RWPE2 (cell line): ENCODE measurements at regions not wholly inside any gene's neighbourhood (a gene's known extent, or its start where the extent isn't known, plus 50 kb on each side); places are given as distances from the start of the nearest gene placed in this dataset.

ENCODE experiments used
- ATAC-seq: fragments of 200-7000 bp; cut with Tn5 transposase; 3 replicates; pipeline ENCODE4 v1.9.1; 2021; ENCODE audit warnings: low read depth
- DNase-seq: peaks from one replicate; pipeline ENCODE4 v3.0.0-alpha.2; 2020; ENCODE audit warnings: low spot score
- H3K27ac ChIP-seq: fragments of 450-650 bp; 2 replicates; pipeline ENCODE4 v1.5.1; 2017; ENCODE audit warnings: mild to moderate bottlenecking; ENCODE audit not compliant: poor library complexity, severe bottlenecking
- H3K27me3 ChIP-seq: fragments of 250-450 bp; sonication (Bioruptor Pico); 2 replicates; pipeline ENCODE4 v1.5.1; 2021; ENCODE audit warnings: mild to moderate bottlenecking, moderate library complexity; ENCODE audit not compliant: insufficient read depth, poor library complexity, severe bottlenecking
- H3K36me3 ChIP-seq: fragments of 250-450 bp; sonication (Bioruptor Pico); 2 replicates; pipeline ENCODE4 v1.5.1; 2020; ENCODE audit warnings: low read depth, mild to moderate bottlenecking, moderate library complexity
- H3K4me1 ChIP-seq: fragments of 250-450 bp; sonication (Bioruptor Pico); 2 replicates; pipeline ENCODE4 v1.5.1; 2021; ENCODE audit warnings: mild to moderate bottlenecking, moderate library complexity; ENCODE audit not compliant: insufficient read depth, poor library complexity, severe bottlenecking
- H3K4me3 ChIP-seq: fragments of 250-450 bp; sonication (Bioruptor Pico); 2 replicates; pipeline ENCODE4 v1.5.1; 2021; ENCODE audit warnings: mild to moderate bottlenecking, moderate library complexity; ENCODE audit not compliant: severe bottlenecking
- H3K9me3 ChIP-seq: fragments of 250-450 bp; sonication (Bioruptor Pico); 2 replicates; pipeline ENCODE4 v1.5.1; 2021; ENCODE audit warnings: mild to moderate bottlenecking, moderate library complexity; ENCODE audit not compliant: severe bottlenecking
- TF ChIP-seq, protein P1 (sequence below): fragments of 450-650 bp; IDR thresholded peaks from one replicate; pipeline ENCODE4 v1.5.1; 2017; ENCODE audit warnings: mild to moderate bottlenecking, moderate library complexity; ENCODE audit not compliant: poor library complexity, severe bottlenecking

DNA sequence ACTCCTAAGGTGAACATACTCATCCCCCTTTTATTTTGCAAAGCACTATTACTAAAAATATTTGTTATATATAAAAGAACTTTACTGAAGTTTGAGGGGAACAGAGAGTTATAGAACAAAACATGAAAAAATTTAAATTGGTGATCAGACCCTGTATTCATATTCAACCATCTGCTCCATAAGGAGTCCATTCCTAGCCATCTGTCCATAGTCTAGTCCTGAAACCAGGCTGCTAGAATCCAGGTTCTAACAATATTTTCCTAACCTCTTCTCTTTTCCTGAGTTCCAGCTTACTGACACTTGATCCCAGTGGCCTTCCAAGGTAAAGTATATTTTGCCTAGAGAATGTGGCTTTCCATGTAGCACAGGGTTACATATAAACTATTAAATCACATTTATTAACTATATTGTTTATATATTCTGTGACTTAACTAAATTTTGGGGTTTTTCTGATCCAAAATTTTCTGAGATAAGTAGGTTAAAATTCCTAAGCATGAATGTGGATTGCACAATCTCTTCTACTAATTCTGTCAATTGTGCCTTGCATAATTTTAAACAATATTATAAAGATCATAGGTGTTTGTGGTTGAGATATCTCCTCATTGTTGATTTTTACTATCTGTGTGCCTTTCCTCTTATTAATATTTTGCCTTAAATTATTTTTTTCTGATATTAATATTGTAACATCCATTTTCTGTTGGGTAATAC lies 137.6 kb upstream of the MAGI2 start:
- no peak for ATAC-seq
- no peak overlapping the region for H3K27ac ChIP-seq
- no peak for DNase-seq
- no peak overlapping the region for H3K4me3 ChIP-seq
- H3K36me3 ChIP-seq = no peaks in the 10 kb centered on the region
- TF ChIP-seq, protein P1, sequence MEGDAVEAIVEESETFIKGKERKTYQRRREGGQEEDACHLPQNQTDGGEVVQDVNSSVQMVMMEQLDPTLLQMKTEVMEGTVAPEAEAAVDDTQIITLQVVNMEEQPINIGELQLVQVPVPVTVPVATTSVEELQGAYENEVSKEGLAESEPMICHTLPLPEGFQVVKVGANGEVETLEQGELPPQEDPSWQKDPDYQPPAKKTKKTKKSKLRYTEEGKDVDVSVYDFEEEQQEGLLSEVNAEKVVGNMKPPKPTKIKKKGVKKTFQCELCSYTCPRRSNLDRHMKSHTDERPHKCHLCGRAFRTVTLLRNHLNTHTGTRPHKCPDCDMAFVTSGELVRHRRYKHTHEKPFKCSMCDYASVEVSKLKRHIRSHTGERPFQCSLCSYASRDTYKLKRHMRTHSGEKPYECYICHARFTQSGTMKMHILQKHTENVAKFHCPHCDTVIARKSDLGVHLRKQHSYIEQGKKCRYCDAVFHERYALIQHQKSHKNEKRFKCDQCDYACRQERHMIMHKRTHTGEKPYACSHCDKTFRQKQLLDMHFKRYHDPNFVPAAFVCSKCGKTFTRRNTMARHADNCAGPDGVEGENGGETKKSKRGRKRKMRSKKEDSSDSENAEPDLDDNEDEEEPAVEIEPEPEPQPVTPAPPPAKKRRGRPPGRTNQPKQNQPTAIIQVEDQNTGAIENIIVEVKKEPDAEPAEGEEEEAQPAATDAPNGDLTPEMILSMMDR = no peak
- no peaks in the 10 kb centered on the region for H3K27me3 ChIP-seq
- H3K9me3 ChIP-seq = no peaks in the 10 kb centered on the region
- H3K4me1 ChIP-seq = no peaks in the 10 kb centered on the region

DNA sequence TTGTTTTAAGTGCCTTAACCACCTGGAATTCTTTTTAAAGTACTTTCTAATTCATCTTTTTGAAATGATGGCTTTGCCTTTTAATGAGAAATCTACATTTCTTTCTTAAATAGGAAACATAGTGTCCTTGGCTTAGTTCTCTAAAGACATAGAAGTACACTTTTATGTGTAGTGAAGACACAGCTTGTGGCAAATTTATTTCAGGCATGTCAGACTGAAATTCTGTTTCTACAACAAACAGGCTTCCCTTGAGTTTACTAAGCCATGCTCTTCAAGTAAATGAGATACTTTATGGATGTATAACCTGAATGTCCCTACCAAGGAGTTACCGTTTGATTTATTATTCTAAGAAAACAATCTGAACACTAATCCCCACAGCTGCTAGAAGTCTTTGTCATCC lies 136.9 kb upstream of the MAGI2 start:
- Histone ChIP-seq H3K27me3 (no peaks in the 10 kb centered on the region), H3K27ac (no peak overlapping the region), H3K9me3 (no peaks in the 10 kb centered on the region), H3K4me1 (no peaks in the 10 kb centered on the region), H3K4me3 (no peak overlapping the region), H3K36me3 (no peaks in the 10 kb centered on the region)
- TF ChIP-seq, protein P1 = no peak
- DNase-seq = no peak
- no peak for ATAC-seq

DNA sequence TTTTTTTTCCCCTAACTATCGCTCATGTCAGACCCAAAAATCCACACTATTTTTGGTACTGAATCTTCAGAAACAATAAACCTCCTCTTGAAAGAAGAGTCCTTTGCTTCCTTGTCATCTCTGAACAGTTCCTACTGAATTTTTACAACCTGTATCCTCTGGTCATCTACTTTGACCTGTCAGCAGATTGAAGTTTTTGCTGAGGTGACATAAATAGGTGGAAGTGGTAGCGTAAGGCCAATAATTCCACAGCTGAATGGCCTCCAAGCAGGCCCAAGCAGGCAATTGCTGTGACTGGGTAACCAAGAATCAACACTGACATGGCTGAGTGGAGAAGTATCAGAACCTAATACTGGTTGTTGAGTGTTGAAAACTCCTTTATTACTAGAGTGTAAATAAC lies 117.4 kb upstream of the MAGI2 start:
- DNase-seq (no peak), ATAC-seq (no peak)
- Histone ChIP-seq H3K27me3 (no peaks in the 10 kb centered on the region), H3K4me3 (no peak overlapping the region), H3K4me1 (no peaks in the 10 kb centered on the region), H3K9me3 (no peaks in the 10 kb centered on the region), H3K27ac (no peak overlapping the region), H3K36me3 (no peaks in the 10 kb centered on the region)
- TF ChIP-seq, protein P1 = no peak

DNA sequence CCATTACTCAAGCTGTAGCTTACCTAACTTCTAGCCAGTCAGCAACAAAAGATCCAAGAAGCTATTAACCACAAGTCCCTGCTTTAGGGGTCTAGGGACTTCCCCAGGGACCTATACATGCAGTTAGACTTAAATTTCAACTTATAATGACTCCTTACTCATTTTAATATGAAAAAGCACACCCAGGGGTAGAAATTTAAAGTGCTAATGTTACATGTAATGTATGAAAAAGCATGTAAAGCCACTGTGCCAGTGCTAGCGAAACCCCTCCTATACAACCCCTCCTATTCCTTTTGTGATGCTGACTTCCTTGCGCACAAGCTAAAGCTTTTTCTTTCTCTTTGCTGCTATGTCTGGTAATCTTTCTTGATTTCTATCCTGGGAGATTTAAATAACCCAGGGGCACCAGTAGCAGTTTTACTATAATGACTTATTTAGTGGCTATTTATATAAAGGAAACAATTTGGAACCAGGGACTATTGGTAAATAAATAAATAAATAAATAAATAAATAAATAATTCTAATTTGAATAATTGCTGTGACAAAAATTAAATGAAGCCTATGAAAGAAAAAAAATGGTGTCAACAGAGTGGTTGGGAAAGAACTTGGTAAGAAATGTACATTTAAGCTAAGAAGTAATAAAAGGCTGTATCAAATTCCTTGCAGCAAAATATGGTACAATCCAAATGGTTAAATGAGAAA lies 110.5 kb upstream of the MAGI2 start:
- TF ChIP-seq, protein P1 = no peak
- H3K27ac ChIP-seq = no peak overlapping the region
- H3K36me3 ChIP-seq = no peaks in the 10 kb centered on the region
- ATAC-seq (no peak), DNase-seq (no peak)
- no peak overlapping the region for H3K4me3 ChIP-seq
- H3K9me3 ChIP-seq = no peaks in the 10 kb centered on the region
- H3K27me3 ChIP-seq = no peaks in the 10 kb centered on the region
- no peaks in the 10 kb centered on the region for H3K4me1 ChIP-seq

DNA sequence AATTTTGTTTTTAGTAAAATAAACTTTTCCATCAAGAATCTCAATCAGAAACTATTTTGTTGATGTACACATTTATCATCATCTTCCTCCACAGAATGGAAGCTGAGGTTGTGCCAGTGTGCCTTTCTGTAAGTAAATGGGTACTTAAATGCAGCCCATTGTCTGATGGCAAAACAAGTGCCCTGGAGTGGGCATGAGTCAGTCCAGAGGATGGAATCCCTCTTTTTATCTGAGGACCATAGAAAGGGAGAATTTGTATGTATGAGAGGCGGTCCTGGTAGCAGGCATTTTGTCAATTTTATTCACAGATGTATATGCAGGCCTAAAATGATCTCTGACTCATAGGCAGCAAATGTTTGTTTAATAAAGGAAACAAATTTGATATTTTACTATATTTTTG lies 102.1 kb upstream of the MAGI2 start:
- Histone ChIP-seq H3K9me3 (no peaks in the 10 kb centered on the region), H3K27me3 (no peaks in the 10 kb centered on the region), H3K4me3 (no peak overlapping the region), H3K4me1 (peaks cover 8% of the 10 kb centered on the region), H3K36me3 (no peaks in the 10 kb centered on the region), H3K27ac (no peak overlapping the region)
- no peak for ATAC-seq
- TF ChIP-seq, protein P1 = no peak
- DNase-seq = no peak
